ENCODE measurements at regions not wholly inside any gene's neighbourhood (a gene's known extent, or its start where the extent isn't known, plus 50 kb on each side); places are given as distances from the start of the nearest gene placed in this dataset.

GRCh38 chr9:88605512-88606362 lies 70.8 kb downstream of the NXNL2 start:
- TF ChIP-seq CTCF (IDR thresholded peaks at IDR 0.05) (no peak), POLR2A (IDR thresholded peaks at IDR 0.05) (no peak)

Data from body of pancreas (tissue), 4 donors.